H1 (cell line): ENCODE measurements at regions not wholly inside any gene's neighbourhood (a gene's known extent, or its start where the extent isn't known, plus 50 kb on each side); places are given as distances from the start of the nearest gene placed in this dataset.

Source experiments
- CTCF ChIA-PET: fragments of 300-600 bp; sonication (Branson Sonifier 250); formaldehyde crosslinking; loops from one replicate; lab custom pipeline; 2021; ENCODE audit not compliant: partially characterized antibody; lab: Charles Lee
- POLR2A ChIA-PET: fragments of 300-600 bp; sonication (Branson Sonifier 250); formaldehyde crosslinking; loops from one replicate; lab custom pipeline; 2021; ENCODE audit warnings: inconsistent platforms; ENCODE audit not compliant: partially characterized antibody; lab: Charles Lee
- DNase-seq, 2 experiments: peaks; one replicate each; pipeline versions ENCODE4 v3.0.0 to v3.0.0-alpha.2; 2010 to 2022; ENCODE audit warnings: low spot score in 2 of 2, low read depth in 1 of 2, mixed read lengths in 1 of 2
- FAIRE-seq: peaks from 2 replicates; lab custom pipeline; 2011; peaks lifted over from hg19 to GRCh38; lab: Jason Lieb, UNC
- H2AFZ ChIP-seq: 2 replicates; pipeline ENCODE4 v1.8.1; 2012; ENCODE audit warnings: low read length, inconsistent platforms
- H2AK5ac ChIP-seq: 2 replicates; pipeline ENCODE4 v1.6.1; 2013; ENCODE audit warnings: low read depth, low read length
- H2BK120ac ChIP-seq: replicated peaks from 2 replicates; pipeline ENCODE3; 2013; ENCODE audit warnings: low read depth, low read length, inconsistent platforms
- H2BK12ac ChIP-seq: 2 replicates; pipeline ENCODE4 v1.6.1; 2013; ENCODE audit warnings: low read depth, low read length
- H2BK15ac ChIP-seq: 2 replicates; pipeline ENCODE4 v1.6.1; 2013; ENCODE audit warnings: low read length
- H2BK20ac ChIP-seq: 2 replicates; pipeline ENCODE4 v1.6.1; 2013; ENCODE audit warnings: low read length
- H2BK5ac ChIP-seq: 2 replicates; pipeline ENCODE4 v1.6.1; 2013; ENCODE audit warnings: low read depth, low read length
- H3K14ac ChIP-seq: 2 replicates; pipeline ENCODE4 v1.6.1; 2013; ENCODE audit warnings: inconsistent platforms; ENCODE audit not compliant: insufficient read length
- H3K18ac ChIP-seq: 2 replicates; pipeline ENCODE4 v1.6.1; 2013; ENCODE audit warnings: low read length; ENCODE audit errors: extremely low read depth
- H3K23ac ChIP-seq: 2 replicates; pipeline ENCODE4 v1.6.1; 2013; ENCODE audit warnings: inconsistent platforms; ENCODE audit not compliant: insufficient read length
- H3K23me2 ChIP-seq: 2 replicates; pipeline ENCODE4 v1.6.1; 2013; ENCODE audit warnings: low read depth, low read length
- H3K27ac ChIP-seq: 2 replicates; pipeline ENCODE4 v1.6.1; 2011; ENCODE audit warnings: low read depth, low read length, inconsistent platforms
- H3K27me3 ChIP-seq, 4 experiments: replicated peaks in 1 of 4; 1 replicate in 1 of 4; 2 replicates in 3 of 4; pipeline versions ENCODE4 v1.6.1 to v1.8.1; 2011 to 2013; ENCODE audit warnings: low read length in 3 of 4, mild to moderate bottlenecking in 3 of 4, inconsistent platforms in 2 of 4, mixed read lengths in 2 of 4, moderate library complexity in 1 of 4; ENCODE audit not compliant: control insufficient read depth in 3 of 4, insufficient read depth in 3 of 4; ENCODE audit errors: extremely low read depth in 1 of 4
- H3K36me3 ChIP-seq, 4 experiments: 2 replicates each; pipeline versions ENCODE4 v1.6.1 to v1.8.1; 2011 to 2013; ENCODE audit warnings: mild to moderate bottlenecking in 4 of 4, low read length in 3 of 4, moderate library complexity in 2 of 4, control low read depth in 1 of 4, inconsistent platforms in 1 of 4; ENCODE audit not compliant: insufficient read depth in 4 of 4, control insufficient read depth in 2 of 4
- H3K4ac ChIP-seq: replicated peaks from 2 replicates; pipeline ENCODE3; 2013; ENCODE audit warnings: low read length, low read depth, mixed read lengths, inconsistent platforms; ENCODE audit not compliant: insufficient read length
- H3K4me1 ChIP-seq, 4 experiments: replicated peaks in 1 of 4; 1 replicate in 1 of 4; 2 replicates in 3 of 4; pipeline versions ENCODE4 v1.6.1 to v1.8.1; 2011 to 2013; ENCODE audit warnings: low read length in 3 of 4, inconsistent platforms in 2 of 4, mixed read lengths in 1 of 4; ENCODE audit not compliant: insufficient read depth in 4 of 4, control insufficient read depth in 3 of 4
- H3K4me2 ChIP-seq, 2 experiments: 2 replicates each; pipeline versions ENCODE4 v1.6.1 to v1.8.1; 2011 to 2013; ENCODE audit warnings: low read depth in 2 of 2, low read length in 2 of 2, control low read depth in 1 of 2, inconsistent platforms in 1 of 2, mild to moderate bottlenecking in 1 of 2; ENCODE audit not compliant: insufficient read depth in 1 of 2
- H3K4me3 ChIP-seq, 4 experiments: fragments of 200-600, 300-600 bp in 1 of 4; sonication (generic), shearing (Covaris generic), sonication (Bioruptor Twin) in 1 of 4; 2 replicates each; pipeline versions ENCODE4 v1.5.1 to v1.8.1; 2011 to 2016; ENCODE audit warnings: low read length in 4 of 4, low read depth in 3 of 4, control low read depth in 2 of 4, inconsistent platforms in 2 of 4, mild to moderate bottlenecking in 2 of 4, mixed read lengths in 1 of 4, moderate library complexity in 1 of 4; ENCODE audit not compliant: insufficient read depth in 2 of 4; ENCODE audit errors: extremely low read depth in 1 of 4
- H3K56ac ChIP-seq: replicated peaks from 2 replicates; pipeline ENCODE3; 2013; ENCODE audit warnings: low read depth, mild to moderate bottlenecking, mixed read lengths, low read length, inconsistent platforms; ENCODE audit not compliant: insufficient read length
- H3K79me1 ChIP-seq: 2 replicates; pipeline ENCODE4 v1.6.1; 2013; ENCODE audit warnings: low read depth, low read length, control low read depth
- H3K79me2 ChIP-seq, 2 experiments: 2 replicates each; pipeline versions ENCODE4 v1.6.1 to v1.8.1; 2012 to 2013; ENCODE audit warnings: low read length in 2 of 2, mild to moderate bottlenecking in 2 of 2, inconsistent platforms in 1 of 2; ENCODE audit not compliant: insufficient read depth in 2 of 2, control insufficient read depth in 1 of 2
- H3K9ac ChIP-seq, 4 experiments: replicated peaks in 1 of 4; 1 replicate in 1 of 4; 2 replicates in 3 of 4; pipeline versions ENCODE4 v1.6.1 to v1.8.1; 2011 to 2013; ENCODE audit warnings: low read depth in 3 of 4, low read length in 3 of 4, control low read depth in 2 of 4, mild to moderate bottlenecking in 2 of 4, moderate library complexity in 2 of 4, inconsistent platforms in 1 of 4; ENCODE audit errors: extremely low read depth in 1 of 4
- H3K9me3 ChIP-seq, 2 experiments: 2 replicates each; pipeline versions ENCODE4 v1.6.1 to v1.8.1; 2012 to 2013; ENCODE audit warnings: mild to moderate bottlenecking in 2 of 2, moderate library complexity in 2 of 2, control low read depth in 1 of 2, inconsistent platforms in 1 of 2, low read depth in 1 of 2, low read length in 1 of 2, mixed read lengths in 1 of 2; ENCODE audit not compliant: insufficient read depth in 2 of 2
- H4K20me1 ChIP-seq, 2 experiments: replicated peaks in 1 of 2; 2 replicates each; pipeline versions ENCODE3 to v1.8.1; 2011 to 2013; ENCODE audit warnings: inconsistent platforms in 2 of 2, low read length in 2 of 2, mild to moderate bottlenecking in 1 of 2; ENCODE audit not compliant: insufficient read depth in 2 of 2, control insufficient read depth in 1 of 2
- H4K5ac ChIP-seq: 2 replicates; pipeline ENCODE4 v1.6.1; 2013; ENCODE audit warnings: low read length, low read depth, mixed read lengths, inconsistent platforms; ENCODE audit not compliant: insufficient read length
- H4K8ac ChIP-seq: 2 replicates; pipeline ENCODE4 v1.8.0; 2013; ENCODE audit warnings: mild to moderate bottlenecking, moderate library complexity, low read length, inconsistent platforms; ENCODE audit not compliant: insufficient read depth; ENCODE audit errors: extremely low read depth
- H4K91ac ChIP-seq: replicated peaks from 2 replicates; pipeline ENCODE3; 2013; ENCODE audit warnings: low read length, mixed read lengths, inconsistent platforms; ENCODE audit not compliant: insufficient read length
- CTCF ChIP-seq, 3 experiments: IDR thresholded peaks; 1 replicate in 2 of 3; 2 replicates in 1 of 3; pipeline versions ENCODE4 v1.5.1 to v1.6.1; 2011; ENCODE audit warnings: low read length in 3 of 3, mild to moderate bottlenecking in 3 of 3, inconsistent platforms in 2 of 3, low read depth in 1 of 3, moderate library complexity in 1 of 3; ENCODE audit not compliant: insufficient read depth in 1 of 3; ENCODE audit errors: control extremely low read depth in 1 of 3
- EGR1 ChIP-seq: IDR thresholded peaks from 2 replicates; pipeline ENCODE4 v1.6.1; 2011; ENCODE audit warnings: low read depth, low read length, borderline replicate concordance
- HDAC2 ChIP-seq, 2 experiments: fragments of 300-600 bp in 1 of 2; sonication (generic) in 1 of 2; IDR thresholded peaks; 2 replicates each; pipeline ENCODE4 v1.6.1; 2011 to 2012; ENCODE audit warnings: low read depth in 2 of 2, low read length in 2 of 2, mild to moderate bottlenecking in 2 of 2, moderate library complexity in 2 of 2, borderline replicate concordance in 1 of 2, inconsistent platforms in 1 of 2
- JUND ChIP-seq: IDR thresholded peaks from 2 replicates; pipeline ENCODE4 v1.6.1; 2011; ENCODE audit warnings: mild to moderate bottlenecking, improper control_type of control experiment, low read length
- RAD21 ChIP-seq, 2 experiments: IDR thresholded peaks in 1 of 2; conservative IDR thresholded peaks in 1 of 2; 2 replicates each; pipeline ENCODE4 v1.6.1; 2011; ENCODE audit warnings: low read depth in 2 of 2, low read length in 2 of 2, improper control_type of control experiment in 1 of 2, inconsistent platforms in 1 of 2, mild to moderate bottlenecking in 1 of 2, moderate library complexity in 1 of 2
- SIX5 ChIP-seq: IDR thresholded peaks from 2 replicates; pipeline ENCODE4 v1.6.1; 2011; ENCODE audit warnings: mild to moderate bottlenecking, low read depth, low read length
- TEAD4 ChIP-seq: IDR thresholded peaks from 2 replicates; pipeline ENCODE4 v1.6.1; 2012; ENCODE audit warnings: low read depth, low read length, inconsistent platforms, mixed read lengths

DNA sequence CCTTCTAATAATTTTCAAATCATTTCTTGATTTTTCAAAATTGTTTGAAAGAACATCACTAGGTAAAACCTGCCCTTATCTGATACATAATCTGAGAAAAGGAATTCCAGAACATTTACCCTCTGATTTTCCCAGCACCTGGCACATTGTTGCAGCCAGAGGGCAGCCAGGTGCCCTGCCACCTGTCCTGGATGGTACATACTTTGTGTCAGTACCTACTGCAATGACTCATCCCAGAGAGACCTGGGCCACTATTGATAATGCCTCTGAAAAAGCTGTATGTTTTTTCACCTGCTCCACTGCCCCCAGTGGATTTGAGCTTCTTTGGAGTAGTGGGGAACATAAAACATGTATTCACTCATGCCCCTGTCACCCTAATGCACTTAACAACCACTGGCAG lies 648.9 kb upstream of the GBE1 start:
- Histone ChIP-seq H2BK120ac (no peak overlapping the region), H2BK5ac (no peak overlapping the region), H2BK20ac (no peak overlapping the region), H2BK12ac (no peak overlapping the region), H3K36me3 (no peaks in the 10 kb centered on the region), H2AFZ (no peak overlapping the region), H4K5ac (no peak overlapping the region), H3K9ac (no peak overlapping the region), H4K8ac (no peak overlapping the region), H4K20me1 (no peaks in the 10 kb centered on the region), H3K4ac (no peak overlapping the region), H2BK15ac (no peak overlapping the region), H3K14ac (no peak overlapping the region), H3K23ac (no peak overlapping the region), H3K27me3 (peaks cover 0 to 1% (median 0%) of the 10 kb centered on the region in 4 experiments; a peak in 1 of 7 replicates), H3K4me2 (no peak overlapping the region), H3K79me2 (no peaks in the 10 kb centered on the region), H3K27ac (no peak overlapping the region), H3K4me3 (no peak overlapping the region), H3K18ac (no peak overlapping the region), H3K23me2 (no peaks in the 10 kb centered on the region), H3K79me1 (no peaks in the 10 kb centered on the region), H3K56ac (no peak overlapping the region), H2AK5ac (no peak overlapping the region), H3K9me3 (no peaks in the 10 kb centered on the region), H4K91ac (no peak overlapping the region), H3K4me1 (no peaks in the 10 kb centered on the region; a peak in 1 of 7 replicates)
- FAIRE-seq, result no peak
- ChIA-PET CTCF (no interaction called here), POLR2A (no interaction called here)
- TF ChIP-seq JUND (peak; percentile 75), EGR1 (no peak), SIX5 (no peak), RAD21 (IDR thresholded peaks at IDR 0.05 in 1 of 2, conservative IDR thresholded peaks at IDR 0.05 in 1 of 2; ENCODE audit: low read depth in 2 of 2, low read length in 2 of 2) (peak; percentile 38 to 51; a peak in 3 of 4 replicates), TEAD4 (peak; percentile 69), CTCF (IDR thresholded peaks at IDR 0.05; ENCODE audit: control extremely low read depth in 1 of 3, insufficient read depth in 1 of 3, low read depth in 1 of 3, low read length in 3 of 3) (peak; percentile 24 to 47 (median 44)), HDAC2 (IDR thresholded peaks at IDR 0.05; ENCODE audit: borderline replicate concordance in 1 of 2, low read depth in 2 of 2, low read length in 2 of 2) (no peak)
- DNase-seq, result no peak
